OCI-LY3 (cell line): ENCODE measurements at regions not wholly inside any gene's neighbourhood (a gene's known extent, or its start where the extent isn't known, plus 50 kb on each side); places are given as distances from the start of the nearest gene placed in this dataset.

Source experiments
- H2AFZ ChIP-seq: fragments of 200-600, 300-600 bp; shearing (Covaris generic); 2 replicates; pipeline ENCODE4 v1.6.0; 2014; ENCODE audit warnings: antibody characterized with exemption, low read depth, low read length
- H3K27ac ChIP-seq: fragments of 200-600, 300-600 bp; sonication (generic); 2 replicates; pipeline ENCODE4 v1.5.1; 2014; ENCODE audit warnings: mild to moderate bottlenecking, low read length, moderate library complexity, mixed read lengths
- H3K27me3 ChIP-seq: fragments of 200-600, 300-600 bp; sonication (generic); 2 replicates; pipeline ENCODE4 v1.6.1; 2014; ENCODE audit warnings: low read depth, low read length, mixed read lengths
- H3K36me3 ChIP-seq: fragments of 200-600, 300-600 bp; sonication (generic); replicated peaks from 2 replicates; pipeline ENCODE3; 2014; ENCODE audit warnings: low read depth, low read length, mixed read lengths
- H3K4me1 ChIP-seq: fragments of 300-600, 200-600 bp; sonication (generic); 2 replicates; pipeline ENCODE4 v1.6.1; 2014; ENCODE audit warnings: low read length, mixed read lengths
- H3K4me2 ChIP-seq: fragments of 200-600, 300-600 bp; sonication (generic); 2 replicates; pipeline ENCODE4 v1.6.1; 2014; ENCODE audit warnings: low read length, mixed read lengths
- H3K4me3 ChIP-seq: fragments of 300-600, 200-600 bp; sonication (generic); 2 replicates; pipeline ENCODE4 v1.5.1; 2014; ENCODE audit warnings: antibody characterized with exemption, mild to moderate bottlenecking, low read length, moderate library complexity
- H3K79me2 ChIP-seq: fragments of 300-600, 200-600 bp; shearing (Covaris generic); 2 replicates; pipeline ENCODE4 v1.6.1; 2014; ENCODE audit warnings: mild to moderate bottlenecking, low read length, mixed read lengths
- H3K9ac ChIP-seq: fragments of 300-600, 200-600 bp; shearing (Covaris generic); 2 replicates; pipeline ENCODE4 v1.6.0; 2014; ENCODE audit warnings: mild to moderate bottlenecking, low read length, moderate library complexity
- H3K9me3 ChIP-seq: fragments of 200-600, 300-600 bp; shearing (Covaris generic); 2 replicates; pipeline ENCODE4 v1.6.1; 2014; ENCODE audit warnings: low read length, mixed read lengths; ENCODE audit not compliant: insufficient read depth
- H4K20me1 ChIP-seq: fragments of 200-600, 300-600 bp; sonication (generic); 2 replicates; pipeline ENCODE4 v1.6.1; 2016; ENCODE audit warnings: low read length, mixed read lengths; ENCODE audit not compliant: insufficient read depth
- EZH2phosphoT487 ChIP-seq: fragments of 200-600 bp; shearing (Covaris generic); IDR thresholded peaks from 2 replicates; pipeline ENCODE4 v1.6.1; 2018; ENCODE audit warnings: antibody characterized with exemption, mixed run types, low read depth
- TF ChIP-seq, protein P1 (sequence below): fragments of 200-600, 300-600 bp; sonication (generic); IDR thresholded peaks from 2 replicates; pipeline ENCODE4 v1.5.1; 2014; ENCODE audit warnings: antibody characterized with exemption, low read length, low read depth

DNA sequence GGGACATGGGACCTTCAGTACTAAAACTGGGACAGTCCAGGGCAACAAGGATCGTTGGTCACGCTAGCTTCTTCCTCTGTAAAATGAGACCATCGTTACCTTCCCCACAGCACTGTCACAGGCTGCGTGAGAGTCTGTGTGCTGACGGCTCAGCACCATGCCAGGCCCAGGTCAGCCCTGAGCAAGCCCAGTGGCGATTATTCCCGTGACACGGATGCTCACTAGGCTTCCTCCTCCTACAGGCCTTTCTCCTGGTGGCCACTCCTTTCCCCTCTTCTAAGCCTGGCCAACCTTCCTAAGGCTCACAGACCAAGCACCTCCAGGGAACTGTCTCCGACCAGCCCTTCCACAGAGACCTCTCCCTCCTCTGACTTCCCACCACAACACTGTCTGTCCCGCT lies 69.3 kb upstream of the RUNX3 start:
- TF ChIP-seq, protein P1, sequence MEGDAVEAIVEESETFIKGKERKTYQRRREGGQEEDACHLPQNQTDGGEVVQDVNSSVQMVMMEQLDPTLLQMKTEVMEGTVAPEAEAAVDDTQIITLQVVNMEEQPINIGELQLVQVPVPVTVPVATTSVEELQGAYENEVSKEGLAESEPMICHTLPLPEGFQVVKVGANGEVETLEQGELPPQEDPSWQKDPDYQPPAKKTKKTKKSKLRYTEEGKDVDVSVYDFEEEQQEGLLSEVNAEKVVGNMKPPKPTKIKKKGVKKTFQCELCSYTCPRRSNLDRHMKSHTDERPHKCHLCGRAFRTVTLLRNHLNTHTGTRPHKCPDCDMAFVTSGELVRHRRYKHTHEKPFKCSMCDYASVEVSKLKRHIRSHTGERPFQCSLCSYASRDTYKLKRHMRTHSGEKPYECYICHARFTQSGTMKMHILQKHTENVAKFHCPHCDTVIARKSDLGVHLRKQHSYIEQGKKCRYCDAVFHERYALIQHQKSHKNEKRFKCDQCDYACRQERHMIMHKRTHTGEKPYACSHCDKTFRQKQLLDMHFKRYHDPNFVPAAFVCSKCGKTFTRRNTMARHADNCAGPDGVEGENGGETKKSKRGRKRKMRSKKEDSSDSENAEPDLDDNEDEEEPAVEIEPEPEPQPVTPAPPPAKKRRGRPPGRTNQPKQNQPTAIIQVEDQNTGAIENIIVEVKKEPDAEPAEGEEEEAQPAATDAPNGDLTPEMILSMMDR, result no peak
- no peak for TF ChIP-seq EZH2phosphoT487
- no peaks in the 10 kb centered on the region for H3K36me3 ChIP-seq
- H4K20me1 ChIP-seq, result no peaks in the 10 kb centered on the region
- H3K9ac ChIP-seq, result no peak overlapping the region
- no peak overlapping the region for H2AFZ ChIP-seq
- H3K79me2 ChIP-seq, result no peaks in the 10 kb centered on the region
- H3K9me3 ChIP-seq, result no peaks in the 10 kb centered on the region
- no peak overlapping the region for H3K4me2 ChIP-seq
- no peaks in the 10 kb centered on the region for H3K4me1 ChIP-seq
- no peak overlapping the region for H3K27ac ChIP-seq
- no peaks in the 10 kb centered on the region for H3K27me3 ChIP-seq
- no peak overlapping the region for H3K4me3 ChIP-seq

DNA sequence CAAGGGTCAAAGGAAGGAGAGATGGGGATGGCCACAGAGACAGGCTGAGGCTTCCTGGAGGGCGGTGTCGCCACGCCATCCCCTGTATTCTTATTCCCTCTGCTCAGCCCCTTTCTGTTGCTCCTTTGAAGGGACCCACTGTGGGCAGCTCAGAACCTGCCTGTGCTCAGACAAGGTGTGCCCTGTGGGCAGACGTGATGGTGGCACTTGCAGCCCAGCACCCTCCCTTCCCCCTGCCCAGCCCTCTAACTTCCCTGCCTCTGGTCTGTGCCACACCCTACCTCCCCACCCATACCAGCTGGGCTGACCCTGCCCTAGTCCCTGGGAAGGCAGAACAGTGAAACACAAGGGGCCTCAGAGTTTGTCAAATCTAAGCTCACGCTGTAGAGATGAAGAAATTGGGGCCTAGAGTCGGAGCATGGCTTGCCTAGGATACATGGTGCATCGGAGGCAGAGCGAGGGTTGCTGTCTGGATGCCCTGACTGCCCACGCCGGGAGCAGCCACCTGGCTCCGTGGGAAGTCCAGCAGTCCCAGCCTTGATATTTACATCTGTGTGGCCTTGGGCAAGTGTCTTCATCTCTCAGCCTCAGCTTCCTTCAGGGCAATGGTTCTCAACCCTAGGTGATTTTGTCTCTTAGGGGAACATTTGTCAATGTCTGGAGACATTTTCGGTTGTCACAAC lies 68.6 kb upstream of the RUNX3 start:
- Histone ChIP-seq H2AFZ (no peak overlapping the region), H4K20me1 (no peaks in the 10 kb centered on the region), H3K9me3 (no peaks in the 10 kb centered on the region), H3K4me3 (no peak overlapping the region), H3K27me3 (no peaks in the 10 kb centered on the region), H3K4me2 (no peak overlapping the region), H3K79me2 (no peaks in the 10 kb centered on the region), H3K36me3 (no peaks in the 10 kb centered on the region), H3K9ac (no peak overlapping the region), H3K4me1 (no peaks in the 10 kb centered on the region), H3K27ac (no peak overlapping the region)
- TF ChIP-seq EZH2phosphoT487, result no peak
- TF ChIP-seq, protein P1, result no peak

DNA sequence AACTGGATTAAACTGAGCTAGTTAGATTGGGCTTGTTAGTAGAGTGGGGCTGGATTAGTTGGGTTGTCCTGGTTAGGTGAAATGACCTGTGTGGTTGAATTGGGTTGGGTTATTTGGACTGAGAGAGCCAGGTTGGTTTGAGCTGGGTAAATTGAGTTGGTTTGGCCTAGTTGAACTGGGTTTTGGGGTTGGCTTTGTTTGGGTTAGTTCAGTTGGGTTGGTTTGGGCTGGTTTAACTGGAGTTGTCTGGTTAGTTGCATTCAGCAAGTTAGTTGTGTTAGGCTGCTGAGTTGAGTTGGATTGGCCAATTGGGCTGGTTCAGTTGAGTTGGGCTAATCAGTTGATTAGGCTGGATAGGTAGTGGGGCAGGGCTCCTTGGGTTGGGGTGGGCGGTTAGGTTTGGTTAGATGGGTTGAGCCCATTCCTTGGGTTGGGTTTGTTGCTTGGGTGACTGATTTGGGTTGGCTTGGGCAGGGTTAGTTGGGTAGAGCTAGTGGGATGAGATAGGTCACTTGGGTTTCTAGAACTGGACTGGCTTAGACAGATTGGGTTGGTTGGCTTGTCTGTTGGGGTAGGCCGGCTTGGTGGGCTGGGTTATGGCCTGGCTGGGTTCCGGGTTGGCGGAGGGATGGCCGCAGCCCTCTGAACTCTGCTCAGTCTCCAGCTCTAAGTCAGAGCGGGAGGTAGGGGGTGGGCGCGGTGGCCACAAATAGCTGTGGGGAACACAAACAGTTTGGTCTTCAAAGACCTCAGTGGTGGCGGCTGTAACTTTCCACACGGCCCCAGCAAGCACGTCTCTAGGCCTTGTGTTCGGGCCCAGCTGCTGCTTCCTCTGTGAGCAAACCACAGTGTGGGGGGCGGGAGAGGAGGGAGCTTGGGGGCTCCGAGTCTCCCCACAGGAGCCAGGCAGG lies 67.2 kb upstream of the RUNX3 start:
- H3K36me3 ChIP-seq, result no peaks in the 10 kb centered on the region
- no peak overlapping the region for H2AFZ ChIP-seq
- no peaks in the 10 kb centered on the region for H3K79me2 ChIP-seq
- H3K4me1 ChIP-seq, result no peaks in the 10 kb centered on the region
- TF ChIP-seq, protein P1, result no peak
- no peak for TF ChIP-seq EZH2phosphoT487
- H3K27me3 ChIP-seq, result no peaks in the 10 kb centered on the region
- H3K9ac ChIP-seq, result no peak overlapping the region
- no peak overlapping the region for H3K4me2 ChIP-seq
- H4K20me1 ChIP-seq, result no peaks in the 10 kb centered on the region
- H3K9me3 ChIP-seq, result no peaks in the 10 kb centered on the region
- H3K4me3 ChIP-seq, result no peak overlapping the region
- H3K27ac ChIP-seq, result no peak overlapping the region

DNA sequence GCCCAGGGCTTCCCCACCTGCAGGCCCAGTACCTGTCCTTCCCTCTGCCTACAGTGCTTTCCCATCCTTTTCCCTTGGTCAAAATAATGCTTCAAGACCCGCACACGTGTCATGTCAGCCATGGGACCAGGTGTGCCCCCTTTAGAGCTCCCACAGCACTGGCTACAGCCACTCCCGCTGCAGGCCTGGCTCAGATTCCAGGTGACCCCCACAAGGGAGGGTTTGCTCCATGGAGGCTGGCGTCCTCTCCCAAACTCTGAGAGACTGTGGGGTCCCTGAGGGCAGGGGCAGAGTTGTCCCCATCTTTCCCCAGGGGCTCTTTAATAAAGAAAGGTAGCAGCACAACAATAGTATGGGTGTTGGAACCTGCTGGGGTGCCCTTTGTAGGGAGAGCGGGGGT lies 66.4 kb upstream of the RUNX3 start:
- no peaks in the 10 kb centered on the region for H3K9me3 ChIP-seq
- H3K36me3 ChIP-seq, result no peaks in the 10 kb centered on the region
- peaks cover 5% of the 10 kb centered on the region for H3K4me1 ChIP-seq
- H2AFZ ChIP-seq, result no peak overlapping the region
- no peak for TF ChIP-seq EZH2phosphoT487
- TF ChIP-seq, protein P1, result no peak
- H3K4me2 ChIP-seq, result no peak overlapping the region
- no peak overlapping the region for H3K4me3 ChIP-seq
- 0 out of 2 replicates have a peak, but pooled peaks cover 1% of the 10 kb centered on the region for H3K27me3 ChIP-seq
- no peak overlapping the region for H3K9ac ChIP-seq
- H4K20me1 ChIP-seq, result no peaks in the 10 kb centered on the region
- H3K79me2 ChIP-seq, result no peaks in the 10 kb centered on the region
- H3K27ac ChIP-seq, result no peak overlapping the region
